ENCODE measurements at regions not wholly inside any gene's neighbourhood (a gene's known extent, or its start where the extent isn't known, plus 50 kb on each side); places are given as distances from the start of the nearest gene placed in this dataset.

DNA sequence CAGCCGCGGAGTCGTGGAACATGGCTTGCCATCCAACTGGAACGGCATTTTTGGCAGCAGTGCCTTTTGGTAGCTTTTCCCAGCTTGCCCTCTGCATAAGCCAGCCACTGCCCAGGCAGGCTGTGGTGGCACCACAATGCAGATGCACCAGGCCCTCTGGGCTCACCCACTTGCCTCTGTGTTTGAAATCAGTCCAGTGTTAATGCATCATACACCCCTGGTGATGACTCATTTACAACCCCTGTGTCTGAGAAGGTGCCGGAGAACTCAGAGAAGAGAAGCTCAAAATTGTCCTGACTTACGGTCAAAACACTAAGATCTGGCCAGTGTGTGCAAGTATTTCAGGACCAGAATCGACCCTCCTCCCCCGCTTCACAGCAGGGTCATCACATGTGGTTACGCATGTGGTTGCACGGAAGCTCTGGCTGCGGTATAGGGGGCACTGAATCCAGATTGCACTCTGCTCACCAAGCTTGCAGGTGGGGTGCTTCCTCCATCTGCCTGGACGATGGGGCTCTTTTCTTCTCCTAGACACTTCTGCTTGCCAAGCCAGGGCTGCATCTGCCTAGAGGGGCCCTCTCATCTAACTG lies 66.5 kb upstream of the SMIM15 start:
- TF ChIP-seq, protein P1, sequence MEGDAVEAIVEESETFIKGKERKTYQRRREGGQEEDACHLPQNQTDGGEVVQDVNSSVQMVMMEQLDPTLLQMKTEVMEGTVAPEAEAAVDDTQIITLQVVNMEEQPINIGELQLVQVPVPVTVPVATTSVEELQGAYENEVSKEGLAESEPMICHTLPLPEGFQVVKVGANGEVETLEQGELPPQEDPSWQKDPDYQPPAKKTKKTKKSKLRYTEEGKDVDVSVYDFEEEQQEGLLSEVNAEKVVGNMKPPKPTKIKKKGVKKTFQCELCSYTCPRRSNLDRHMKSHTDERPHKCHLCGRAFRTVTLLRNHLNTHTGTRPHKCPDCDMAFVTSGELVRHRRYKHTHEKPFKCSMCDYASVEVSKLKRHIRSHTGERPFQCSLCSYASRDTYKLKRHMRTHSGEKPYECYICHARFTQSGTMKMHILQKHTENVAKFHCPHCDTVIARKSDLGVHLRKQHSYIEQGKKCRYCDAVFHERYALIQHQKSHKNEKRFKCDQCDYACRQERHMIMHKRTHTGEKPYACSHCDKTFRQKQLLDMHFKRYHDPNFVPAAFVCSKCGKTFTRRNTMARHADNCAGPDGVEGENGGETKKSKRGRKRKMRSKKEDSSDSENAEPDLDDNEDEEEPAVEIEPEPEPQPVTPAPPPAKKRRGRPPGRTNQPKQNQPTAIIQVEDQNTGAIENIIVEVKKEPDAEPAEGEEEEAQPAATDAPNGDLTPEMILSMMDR (IDR thresholded peaks at IDR 0.05) = no peak
- no peak for TF ChIP-seq POLR2A (IDR thresholded peaks at IDR 0.05)
